DND-41 (cell line): ENCODE measurements at regions not wholly inside any gene's neighbourhood (a gene's known extent, or its start where the extent isn't known, plus 50 kb on each side); places are given as distances from the start of the nearest gene placed in this dataset.

ENCODE experiments used
- CTCF ChIP-seq: IDR thresholded peaks from 2 replicates; pipeline ENCODE4 v1.5.1; 2012; ENCODE audit warnings: borderline replicate concordance, low read length, moderate library complexity, mild to moderate bottlenecking; ENCODE audit not compliant: poor library complexity, severe bottlenecking; ENCODE audit errors: extremely low read depth
- EZH2 ChIP-seq: IDR thresholded peaks from 3 replicates; pipeline ENCODE4 v1.6.1; 2012; ENCODE audit warnings: borderline replicate concordance, low read depth, mild to moderate bottlenecking, moderate library complexity, low read length, inconsistent platforms; ENCODE audit not compliant: severe bottlenecking

GRCh38 chr1:181986907-181987305, 74.6 kb downstream of the ZNF648 start:
- TF ChIP-seq CTCF = no peak
- TF ChIP-seq EZH2 = no peak
